Activated CD8-positive, alpha-beta T cell treated with anti-CD3 and anti-CD28 coated beads for 36 hours (primary cell): ENCODE measurements at regions not wholly inside any gene's neighbourhood (a gene's known extent, or its start where the extent isn't known, plus 50 kb on each side); places are given as distances from the start of the nearest gene placed in this dataset.

Experiments used
- ATAC-seq: fragments of 200-7000 bp; cut with Tn5 transposase; one replicate; pipeline ENCODE4 v1.10.0; 2021; ENCODE audit warnings: mild to moderate bottlenecking, moderate library complexity
- CTCF ChIA-PET: fragments of 350-600 bp; sonication (Branson Sonifier 250); formaldehyde crosslinking; loops from one replicate; lab custom pipeline; 2021; ENCODE audit warnings: antibody characterized with exemption; lab: Charles Lee
- POLR2A ChIA-PET: fragments of 350-600 bp; sonication (Branson Sonifier 250); formaldehyde crosslinking; loops from one replicate; lab custom pipeline; 2021; ENCODE audit warnings: antibody characterized with exemption; lab: Charles Lee
- DNase-seq: peaks from one replicate; pipeline ENCODE4 v3.0.0-alpha.2; 2020
- H3K27ac Mint-ChIP-seq: one replicate; pipeline ENCODE4 v1.8.0; 2021; ENCODE audit warnings: mild to moderate bottlenecking, mixed read lengths
- H3K27me3 Mint-ChIP-seq: one replicate; pipeline ENCODE4 v1.8.0; 2021; ENCODE audit warnings: mixed read lengths
- H3K36me3 Mint-ChIP-seq: one replicate; pipeline ENCODE4 v1.8.0; 2021; ENCODE audit warnings: low read depth, mixed read lengths
- H3K4me1 Mint-ChIP-seq: one replicate; pipeline ENCODE4 v1.8.0; 2021; ENCODE audit warnings: low read depth, mixed read lengths
- H3K4me3 Mint-ChIP-seq: one replicate; pipeline ENCODE4 v1.8.0; 2021; ENCODE audit warnings: mild to moderate bottlenecking, moderate library complexity, mixed read lengths
- H3K9me3 Mint-ChIP-seq: one replicate; pipeline ENCODE4 v1.8.0; 2021; ENCODE audit warnings: mixed read lengths
- CTCF ChIP-seq: fragments of 200-600 bp; IDR thresholded peaks from one replicate; pipeline ENCODE4 v1.8.0; 2022; ENCODE audit warnings: antibody characterized with exemption, mild to moderate bottlenecking
- intact Hi-C: fragments of 100-400 bp; cut with micrococcal nuclease; formaldehyde crosslinking; loops from one replicate; pipeline ENCODE4 v1.10.0; 2022

GRCh38 chr3:111326144-111326995, 215.6 kb upstream of the CD96 start:
- ChIA-PET CTCF (no interaction called here), POLR2A (no interaction called here)
- ATAC-seq (peak; percentile 69), DNase-seq (peak; percentile 65)
- Mint-ChIP-seq H3K36me3 (no peaks in the 10 kb centered on the region), H3K4me1 (peaks cover 34% of the 10 kb centered on the region), H3K4me3 (no peak overlapping the region), H3K27ac (peak overlapping the region; percentile 41), H3K9me3 (peaks cover 4% of the 10 kb centered on the region), H3K27me3 (no peaks in the 10 kb centered on the region)
- intact Hi-C loops: loop anchor here (5.0 to 10.0 kb wide), 2 partner anchors 74 to 278 kb away; no protein-coding TSS in a partner anchor
- no peak for TF ChIP-seq CTCF

- H3K36me3 Mint-ChIP-seq: no peaks in the 10 kb centered on the region
- intact Hi-C loops: loop anchor here (10.0 kb wide), 1 partner anchor 203 kb away; no protein-coding TSS in a partner anchor
Observed at GRCh38 chr3:111331306-111331705, 210.7 kb upstream of the CD96 start.

GRCh38 chr3:111331912-111332311, 210.1 kb upstream of the CD96 start:
- ATAC-seq (no peak), DNase-seq (no peak)
- no peaks in the 10 kb centered on the region for H3K36me3 Mint-ChIP-seq
- peaks cover 1% of the 10 kb centered on the region for H3K9me3 Mint-ChIP-seq
- H3K4me1 Mint-ChIP-seq: peaks cover 10% of the 10 kb centered on the region
- intact Hi-C loops: loop anchor here (10.0 kb wide), 1 partner anchor 203 kb away; no protein-coding TSS in a partner anchor
- ChIA-PET CTCF (interaction anchor here (0.7 kb wide), 1 partner anchor 18 kb away, joined by 3 read pairs; no protein-coding TSS in a partner anchor), POLR2A (no interaction called here)
- H3K27ac Mint-ChIP-seq: no peak overlapping the region
- H3K27me3 Mint-ChIP-seq: no peaks in the 10 kb centered on the region
- no peak for TF ChIP-seq CTCF
- H3K4me3 Mint-ChIP-seq: no peak overlapping the region

More at GRCh38 chr3:111331306-111331705, 210.7 kb upstream of the CD96 start:
- Mint-ChIP-seq H3K4me3 (no peak overlapping the region), H3K27ac (no peak overlapping the region), H3K9me3 (peaks cover 1% of the 10 kb centered on the region), H3K4me1 (peaks cover 8% of the 10 kb centered on the region), H3K27me3 (no peaks in the 10 kb centered on the region)
- no peak for TF ChIP-seq CTCF
- ChIA-PET POLR2A (no interaction called here), CTCF (interaction anchor here (0.7 kb wide), 1 partner anchor 17 kb away, joined by 3 read pairs; no protein-coding TSS in a partner anchor)
- no peak for DNase-seq
- ATAC-seq: no peak

- H3K4me1 Mint-ChIP-seq: peaks cover 14% of the 10 kb centered on the region
- DNase-seq (no peak), ATAC-seq (no peak)
- ChIA-PET CTCF (no interaction called here), POLR2A (no interaction called here)
- no peak overlapping the region for H3K27ac Mint-ChIP-seq
- no peaks in the 10 kb centered on the region for H3K27me3 Mint-ChIP-seq
- H3K36me3 Mint-ChIP-seq: no peaks in the 10 kb centered on the region
- peaks cover 1% of the 10 kb centered on the region for H3K9me3 Mint-ChIP-seq
- no peak overlapping the region for H3K4me3 Mint-ChIP-seq
- TF ChIP-seq CTCF: no peak
- intact Hi-C loops: loop anchor here (10.0 kb wide), 1 partner anchor 202 kb away; no protein-coding TSS in a partner anchor
Observed at GRCh38 chr3:111332488-111333080, 209.4 kb upstream of the CD96 start.
